RWPE2 (cell line): ENCODE measurements at regions not wholly inside any gene's neighbourhood (a gene's known extent, or its start where the extent isn't known, plus 50 kb on each side); places are given as distances from the start of the nearest gene placed in this dataset.

Source experiments
- ATAC-seq: fragments of 200-7000 bp; cut with Tn5 transposase; 3 replicates; pipeline ENCODE4 v1.9.1; 2021; ENCODE audit warnings: low read depth
- DNase-seq: peaks from one replicate; pipeline ENCODE4 v3.0.0-alpha.2; 2020; ENCODE audit warnings: low spot score
- H3K27ac ChIP-seq: fragments of 450-650 bp; 2 replicates; pipeline ENCODE4 v1.5.1; 2017; ENCODE audit warnings: mild to moderate bottlenecking; ENCODE audit not compliant: poor library complexity, severe bottlenecking
- H3K27me3 ChIP-seq: fragments of 250-450 bp; sonication (Bioruptor Pico); 2 replicates; pipeline ENCODE4 v1.5.1; 2021; ENCODE audit warnings: mild to moderate bottlenecking, moderate library complexity; ENCODE audit not compliant: insufficient read depth, poor library complexity, severe bottlenecking
- H3K36me3 ChIP-seq: fragments of 250-450 bp; sonication (Bioruptor Pico); 2 replicates; pipeline ENCODE4 v1.5.1; 2020; ENCODE audit warnings: low read depth, mild to moderate bottlenecking, moderate library complexity
- H3K4me1 ChIP-seq: fragments of 250-450 bp; sonication (Bioruptor Pico); 2 replicates; pipeline ENCODE4 v1.5.1; 2021; ENCODE audit warnings: mild to moderate bottlenecking, moderate library complexity; ENCODE audit not compliant: insufficient read depth, poor library complexity, severe bottlenecking
- H3K4me3 ChIP-seq: fragments of 250-450 bp; sonication (Bioruptor Pico); 2 replicates; pipeline ENCODE4 v1.5.1; 2021; ENCODE audit warnings: mild to moderate bottlenecking, moderate library complexity; ENCODE audit not compliant: severe bottlenecking
- H3K9me3 ChIP-seq: fragments of 250-450 bp; sonication (Bioruptor Pico); 2 replicates; pipeline ENCODE4 v1.5.1; 2021; ENCODE audit warnings: mild to moderate bottlenecking, moderate library complexity; ENCODE audit not compliant: severe bottlenecking
- TF ChIP-seq, protein P1 (sequence below): fragments of 450-650 bp; IDR thresholded peaks from one replicate; pipeline ENCODE4 v1.5.1; 2017; ENCODE audit warnings: mild to moderate bottlenecking, moderate library complexity; ENCODE audit not compliant: poor library complexity, severe bottlenecking

DNA sequence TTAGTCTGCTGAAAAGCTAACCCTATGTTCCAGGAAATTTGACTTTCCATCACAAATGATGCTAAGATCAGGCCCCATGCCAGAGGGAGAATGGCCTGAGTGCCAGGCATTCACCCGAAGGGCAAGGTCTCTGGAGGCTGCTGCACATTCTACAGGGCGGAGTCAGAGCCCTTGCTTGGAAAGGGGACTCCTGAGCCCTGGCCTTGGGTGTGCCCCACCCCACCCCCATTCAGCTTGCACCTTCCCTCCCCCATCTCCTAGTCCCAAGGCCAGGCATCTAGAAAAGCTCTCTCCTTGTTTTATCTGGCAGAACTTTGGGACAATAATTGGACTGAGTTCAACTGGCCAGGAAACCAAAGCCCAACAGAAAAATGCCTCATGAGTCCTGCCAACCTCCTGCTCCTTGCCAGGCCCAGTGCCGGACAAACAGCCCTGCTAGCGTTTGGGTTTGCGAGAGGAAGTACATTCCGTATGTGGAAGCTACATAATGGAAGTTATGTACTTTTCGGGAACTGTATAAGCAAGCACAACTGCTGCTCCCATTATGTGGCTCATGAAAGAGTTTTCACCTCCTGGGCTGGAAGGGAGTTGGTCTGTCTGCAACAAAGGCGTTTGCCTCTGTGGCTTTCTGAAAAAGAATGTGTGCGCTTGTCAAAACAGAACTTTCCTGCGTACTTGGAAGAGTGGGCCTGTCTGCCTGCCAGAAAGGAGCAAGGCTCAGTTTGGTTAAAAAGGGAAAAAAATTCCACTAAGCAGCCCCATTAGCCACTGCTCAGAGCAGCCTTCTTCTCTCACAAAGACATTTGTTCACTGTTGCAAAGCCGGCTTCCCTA lies 321.5 kb upstream of the CTNNB1 start:
- Histone ChIP-seq H3K27me3 (no peaks in the 10 kb centered on the region), H3K9me3 (no peaks in the 10 kb centered on the region), H3K36me3 (no peaks in the 10 kb centered on the region), H3K4me1 (no peaks in the 10 kb centered on the region), H3K27ac (peak overlapping the region; percentile 24), H3K4me3 (no peak overlapping the region)
- DNase-seq (no peak), ATAC-seq (no peak; the same call in 2 of the 3 replicates)
- TF ChIP-seq, protein P1, sequence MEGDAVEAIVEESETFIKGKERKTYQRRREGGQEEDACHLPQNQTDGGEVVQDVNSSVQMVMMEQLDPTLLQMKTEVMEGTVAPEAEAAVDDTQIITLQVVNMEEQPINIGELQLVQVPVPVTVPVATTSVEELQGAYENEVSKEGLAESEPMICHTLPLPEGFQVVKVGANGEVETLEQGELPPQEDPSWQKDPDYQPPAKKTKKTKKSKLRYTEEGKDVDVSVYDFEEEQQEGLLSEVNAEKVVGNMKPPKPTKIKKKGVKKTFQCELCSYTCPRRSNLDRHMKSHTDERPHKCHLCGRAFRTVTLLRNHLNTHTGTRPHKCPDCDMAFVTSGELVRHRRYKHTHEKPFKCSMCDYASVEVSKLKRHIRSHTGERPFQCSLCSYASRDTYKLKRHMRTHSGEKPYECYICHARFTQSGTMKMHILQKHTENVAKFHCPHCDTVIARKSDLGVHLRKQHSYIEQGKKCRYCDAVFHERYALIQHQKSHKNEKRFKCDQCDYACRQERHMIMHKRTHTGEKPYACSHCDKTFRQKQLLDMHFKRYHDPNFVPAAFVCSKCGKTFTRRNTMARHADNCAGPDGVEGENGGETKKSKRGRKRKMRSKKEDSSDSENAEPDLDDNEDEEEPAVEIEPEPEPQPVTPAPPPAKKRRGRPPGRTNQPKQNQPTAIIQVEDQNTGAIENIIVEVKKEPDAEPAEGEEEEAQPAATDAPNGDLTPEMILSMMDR, result no peak

DNA sequence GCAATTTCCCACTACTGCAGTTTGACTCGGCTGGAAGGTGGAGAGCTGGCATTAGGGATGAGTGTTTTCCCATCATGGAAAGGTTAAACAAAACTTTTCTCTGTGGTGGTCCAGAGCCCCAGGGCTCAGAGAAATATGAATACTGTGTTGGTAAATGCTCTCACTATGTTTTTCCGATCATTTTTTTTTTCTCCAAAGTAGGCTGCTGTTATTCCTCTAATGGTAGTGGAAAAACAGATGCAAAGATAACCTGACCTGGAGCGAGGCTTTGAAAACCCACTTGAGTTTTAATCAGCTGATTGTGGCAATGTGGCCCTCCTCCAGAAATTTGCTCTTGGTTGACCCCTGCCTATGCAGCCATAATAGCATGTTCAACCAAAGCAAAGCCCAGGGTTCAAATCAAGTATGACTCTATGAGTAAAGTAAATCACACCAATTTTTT lies 320.8 kb upstream of the CTNNB1 start:
- Histone ChIP-seq H3K36me3 (no peaks in the 10 kb centered on the region), H3K27me3 (no peaks in the 10 kb centered on the region), H3K4me1 (no peaks in the 10 kb centered on the region), H3K27ac (peak overlapping the region; percentile 24), H3K4me3 (no peak overlapping the region), H3K9me3 (no peaks in the 10 kb centered on the region)
- TF ChIP-seq, protein P1, result no peak
- DNase-seq (no peak), ATAC-seq (no peak)

DNA sequence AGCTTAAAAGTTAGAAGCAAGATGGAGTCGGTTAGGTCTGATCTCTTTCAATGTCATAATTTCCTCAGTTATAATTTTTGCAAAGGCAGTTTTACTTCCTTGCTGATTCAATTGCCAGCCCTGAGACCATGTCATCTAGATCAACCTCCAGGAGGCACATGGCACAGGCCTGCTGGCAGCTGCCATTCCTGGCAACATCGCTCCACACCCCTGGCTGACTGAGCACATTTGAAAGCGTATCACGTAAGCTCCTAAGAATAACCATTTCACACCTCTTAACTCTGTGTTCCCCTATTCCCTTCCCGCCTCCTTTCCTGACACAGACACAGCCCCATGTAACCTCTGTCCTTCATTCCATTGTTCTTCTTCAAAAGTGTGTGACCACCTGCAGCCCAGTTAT lies 313.9 kb upstream of the CTNNB1 start:
- Histone ChIP-seq H3K27me3 (no peaks in the 10 kb centered on the region), H3K4me3 (no peak overlapping the region), H3K4me1 (no peaks in the 10 kb centered on the region), H3K36me3 (no peaks in the 10 kb centered on the region), H3K9me3 (no peaks in the 10 kb centered on the region), H3K27ac (no peak overlapping the region)
- TF ChIP-seq, protein P1, result no peak
- ATAC-seq, result no peak
- no peak for DNase-seq

DNA sequence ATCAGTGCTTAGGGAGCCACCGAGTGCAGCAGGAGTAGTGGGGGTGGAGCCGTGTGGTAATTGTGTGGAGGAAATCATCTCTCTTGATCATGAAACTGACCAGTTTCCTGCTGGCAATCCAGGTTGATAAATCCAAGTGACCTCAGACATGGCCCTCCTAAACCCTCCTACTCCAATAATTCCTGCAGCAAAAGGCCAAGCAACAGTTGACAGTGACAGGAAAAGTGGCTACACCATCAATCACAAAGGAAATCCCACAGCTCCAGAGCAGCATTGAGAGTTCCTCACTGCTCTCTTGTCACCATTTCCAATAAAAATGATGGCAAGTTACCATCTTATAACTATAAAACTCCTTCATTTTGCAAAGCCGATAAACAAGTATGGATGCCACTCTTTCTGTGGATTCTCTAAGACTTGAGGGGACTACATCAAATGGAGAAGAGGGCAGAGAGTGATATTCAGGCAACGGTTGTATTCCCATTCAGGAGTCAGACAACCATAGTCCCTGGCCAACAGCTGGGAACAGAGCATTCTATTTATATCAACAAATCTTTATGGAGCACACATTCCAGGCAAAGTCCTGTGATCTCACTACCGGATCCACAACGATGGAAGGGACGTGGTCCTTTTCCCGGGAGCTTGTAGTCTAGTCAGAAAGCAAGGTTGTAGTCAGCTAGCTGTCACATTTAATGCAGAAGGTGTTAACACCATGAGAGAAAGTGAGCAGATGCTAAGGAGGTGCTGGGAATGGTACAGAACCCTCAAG lies 312.5 kb upstream of the CTNNB1 start:
- Histone ChIP-seq H3K4me3 (no peak overlapping the region), H3K9me3 (no peaks in the 10 kb centered on the region), H3K27ac (no peak overlapping the region), H3K36me3 (no peaks in the 10 kb centered on the region), H3K27me3 (no peaks in the 10 kb centered on the region), H3K4me1 (no peaks in the 10 kb centered on the region)
- ATAC-seq, result no peak
- TF ChIP-seq, protein P1, result no peak
- DNase-seq, result no peak
